ENCODE measurements at regions not wholly inside any gene's neighbourhood (a gene's known extent, or its start where the extent isn't known, plus 50 kb on each side); places are given as distances from the start of the nearest gene placed in this dataset.
"Not testable (repeated sequence)": the region's sequence is repeated elsewhere in the genome, so short reads cannot be mapped to it uniquely, and the experiment has no call there.

GRCh38 chr2:133867166-133867565 lies 298.9 kb upstream of the NCKAP5 start:
- no peaks in the 10 kb centered on the region for H3K4me1 Mint-ChIP-seq
- Histone ChIP-seq H3K27me3 (ENCODE audit: control insufficient read depth in 2 of 2, insufficient read depth in 2 of 2, low read length in 2 of 2) (no peaks in the 10 kb centered on the region), H3K4me3 (ENCODE audit: low read length) (no peak overlapping the region), H3K4me1 (ENCODE audit: control insufficient read depth in 2 of 2, insufficient read depth in 2 of 2, low read length in 2 of 2) (no peaks in the 10 kb centered on the region), H3K9me3 (ENCODE audit: control insufficient read depth in 2 of 3, low read length in 3 of 3) (no peaks in the 10 kb centered on the region), H3K36me3 (ENCODE audit: control insufficient read depth in 2 of 3, insufficient read depth in 3 of 3, low read length in 3 of 3) (no peaks in the 10 kb centered on the region), H3K27ac (ENCODE audit: low read depth, low read length) (no peak overlapping the region)
- intact Hi-C loops (cut with micrococcal nuclease) = no loop called here
- ChIA-PET POLR2A (no interaction called here), CTCF (no interaction called here)
- H3K36me3 Mint-ChIP-seq = no peaks in the 10 kb centered on the region
- ATAC-seq = no peak
- H3K9me3 Mint-ChIP-seq = peaks cover 0 to 6% (median 0%) of the 10 kb centered on the region in 11 donors
- no peak for DNase-seq
- H3K27ac Mint-ChIP-seq = no peak overlapping the region
- H3K27me3 Mint-ChIP-seq = peaks cover 0 to 51% (median 33%) of the 10 kb centered on the region in 5 donors
- no peak overlapping the region for H3K4me3 Mint-ChIP-seq

DNA sequence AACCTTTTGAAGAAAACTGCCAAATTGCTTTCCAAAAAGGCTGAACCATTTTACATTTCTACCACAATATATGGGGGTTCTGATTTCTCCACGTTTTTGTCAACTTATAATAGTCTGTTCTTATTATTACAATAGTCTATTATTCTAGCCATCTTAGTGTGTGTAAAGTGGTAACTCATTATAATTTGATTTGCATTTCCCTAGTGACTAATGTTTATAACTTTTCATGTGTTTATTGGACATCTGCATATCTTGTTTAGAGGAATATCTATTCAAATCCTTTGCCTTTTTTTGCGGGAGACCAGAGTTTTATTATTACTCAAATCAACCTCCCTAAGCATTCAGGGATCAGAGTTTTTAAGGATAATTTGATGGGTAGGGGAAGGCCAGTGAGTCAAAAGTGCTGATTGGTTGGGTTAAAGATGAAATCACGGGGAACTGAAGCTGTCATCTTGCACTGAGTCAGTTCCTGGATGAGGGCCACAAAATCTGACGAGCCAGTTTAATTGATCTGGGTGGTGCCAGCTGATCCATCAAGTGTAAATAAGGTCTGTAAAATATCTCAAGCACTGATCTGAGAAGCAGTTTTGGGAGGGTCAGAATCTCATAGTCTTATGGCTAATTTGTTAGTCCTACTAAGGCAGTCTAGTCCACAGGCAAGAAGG lies 303.4 kb upstream of the NCKAP5 start:
- ChIA-PET POLR2A (no interaction called here), CTCF (no interaction called here)
- Mint-ChIP-seq H3K27ac (no peak overlapping the region), H3K4me1 (no peaks in the 10 kb centered on the region), H3K27me3 (peaks cover 14 to 40% (median 33%) of the 10 kb centered on the region in 5 donors), H3K9me3 (peaks cover 0 to 6% (median 0%) of the 10 kb centered on the region in 11 donors), H3K4me3 (no peak overlapping the region), H3K36me3 (no peaks in the 10 kb centered on the region)
- Histone ChIP-seq H3K36me3 (ENCODE audit: control insufficient read depth in 2 of 3, insufficient read depth in 3 of 3, low read length in 3 of 3) (no peaks in the 10 kb centered on the region), H3K9me3 (ENCODE audit: control insufficient read depth in 2 of 3, low read length in 3 of 3) (no peaks in the 10 kb centered on the region), H3K4me1 (ENCODE audit: control insufficient read depth in 2 of 2, insufficient read depth in 2 of 2, low read length in 2 of 2) (no peaks in the 10 kb centered on the region), H3K27me3 (ENCODE audit: control insufficient read depth in 2 of 2, insufficient read depth in 2 of 2, low read length in 2 of 2) (peaks cover 0 to 3% of the 10 kb centered on the region in 2 donors), H3K4me3 (ENCODE audit: low read length) (no peak overlapping the region), H3K27ac (ENCODE audit: low read depth, low read length) (no peak overlapping the region)
- DNase-seq = no peak
- no peak for ATAC-seq
- intact Hi-C loops (cut with micrococcal nuclease) = no loop called here

GRCh38 chr2:133878326-133878725 lies 310.1 kb upstream of the NCKAP5 start:
- H3K27me3 ChIP-seq (ENCODE audit: control insufficient read depth in 2 of 2, insufficient read depth in 2 of 2, low read length in 2 of 2) = peaks cover 0 to 3% of the 10 kb centered on the region in 2 donors
- Mint-ChIP-seq H3K27ac (no peak overlapping the region), H3K4me3 (no peak overlapping the region), H3K36me3 (peaks cover 0 to 3% (median 0%) of the 10 kb centered on the region in 5 donors), H3K4me1 (no peaks in the 10 kb centered on the region), H3K9me3 (peaks cover 0 to 5% (median 0%) of the 10 kb centered on the region in 11 donors), H3K27me3 (peaks cover 19 to 45% (median 30%) of the 10 kb centered on the region in 5 donors)
- ChIA-PET CTCF (no interaction called here), POLR2A (no interaction called here)
- H3K27ac ChIP-seq (ENCODE audit: low read depth, low read length) = no peak overlapping the region
- H3K4me1 ChIP-seq (ENCODE audit: control insufficient read depth in 2 of 2, insufficient read depth in 2 of 2, low read length in 2 of 2) = no peaks in the 10 kb centered on the region
- no peak for ATAC-seq
- no peak overlapping the region for H3K4me3 ChIP-seq (ENCODE audit: low read length)
- intact Hi-C loops (cut with micrococcal nuclease) = no loop called here
- no peaks in the 10 kb centered on the region for H3K9me3 ChIP-seq (ENCODE audit: control insufficient read depth in 2 of 3, low read length in 3 of 3)
- no peak for DNase-seq
- H3K36me3 ChIP-seq (ENCODE audit: control insufficient read depth in 2 of 3, insufficient read depth in 3 of 3, low read length in 3 of 3) = no peaks in the 10 kb centered on the region

GRCh38 chr2:133879703-133880102 lies 311.4 kb upstream of the NCKAP5 start:
- no peak overlapping the region for H3K4me3 Mint-ChIP-seq
- Histone ChIP-seq H3K4me3 (ENCODE audit: low read length) (no peak overlapping the region), H3K4me1 (ENCODE audit: control insufficient read depth in 2 of 2, insufficient read depth in 2 of 2, low read length in 2 of 2) (no peaks in the 10 kb centered on the region), H3K27ac (ENCODE audit: low read depth, low read length) (no peak overlapping the region), H3K9me3 (ENCODE audit: control insufficient read depth in 2 of 3, low read length in 3 of 3) (no peaks in the 10 kb centered on the region), H3K36me3 (ENCODE audit: control insufficient read depth in 2 of 3, insufficient read depth in 3 of 3, low read length in 3 of 3) (no peaks in the 10 kb centered on the region), H3K27me3 (ENCODE audit: control insufficient read depth in 2 of 2, insufficient read depth in 2 of 2, low read length in 2 of 2) (peaks cover 0 to 3% of the 10 kb centered on the region in 2 donors)
- DNase-seq (no peak), ATAC-seq (no peak)
- peaks cover 0 to 5% (median 0%) of the 10 kb centered on the region in 11 donors for H3K9me3 Mint-ChIP-seq
- H3K27ac Mint-ChIP-seq = no peak overlapping the region
- no peaks in the 10 kb centered on the region for H3K4me1 Mint-ChIP-seq
- ChIA-PET POLR2A (no interaction called here), CTCF (no interaction called here)
- intact Hi-C loops (cut with micrococcal nuclease) = no loop called here
- H3K27me3 Mint-ChIP-seq = peaks cover 17 to 45% (median 31%) of the 10 kb centered on the region in 5 donors
- peaks cover 0 to 3% (median 0%) of the 10 kb centered on the region in 5 donors for H3K36me3 Mint-ChIP-seq

DNA sequence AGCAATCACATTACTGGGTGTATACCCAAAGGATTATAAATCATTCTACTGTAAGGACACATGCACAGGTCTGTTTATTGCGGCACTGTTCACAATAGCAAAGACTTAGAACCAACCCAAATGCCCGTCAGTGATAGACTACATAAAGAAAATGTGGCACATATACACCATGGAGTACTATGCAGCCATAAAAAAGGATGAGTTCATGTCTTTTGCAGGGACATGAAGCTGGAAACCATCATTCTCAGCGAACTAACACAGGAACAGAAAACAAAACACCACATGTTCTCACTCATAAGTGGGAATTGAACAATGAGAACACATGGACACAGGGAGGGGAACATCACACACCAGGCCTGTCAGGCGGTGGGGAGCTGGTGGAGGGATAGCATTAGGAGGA lies 313.9 kb upstream of the NCKAP5 start:
- ATAC-seq; H3K4me3 ChIP-seq (ENCODE audit: low read length); H3K4me3 Mint-ChIP-seq; H3K27ac Mint-ChIP-seq; CTCF ChIA-PET; H3K9me3 Mint-ChIP-seq; H3K36me3 ChIP-seq (ENCODE audit: control insufficient read depth in 2 of 3, insufficient read depth in 3 of 3, low read length in 3 of 3); H3K4me1 Mint-ChIP-seq; POLR2A ChIA-PET; H3K27ac ChIP-seq (ENCODE audit: low read depth, low read length); H3K36me3 Mint-ChIP-seq; DNase-seq; intact Hi-C loops (cut with micrococcal nuclease); H3K9me3 ChIP-seq (ENCODE audit: control insufficient read depth in 2 of 3, low read length in 3 of 3); H3K27me3 ChIP-seq (ENCODE audit: control insufficient read depth in 2 of 2, insufficient read depth in 2 of 2, low read length in 2 of 2); H3K4me1 ChIP-seq (ENCODE audit: control insufficient read depth in 2 of 2, insufficient read depth in 2 of 2, low read length in 2 of 2): not testable (repeated sequence)
- H3K27me3 Mint-ChIP-seq = peaks cover 6 to 25% (median 22%) of the 10 kb centered on the region in 5 donors

- no peak overlapping the region for H3K4me3 ChIP-seq (ENCODE audit: low read length)
- H3K4me3 Mint-ChIP-seq = no peak overlapping the region
- ChIA-PET POLR2A (no interaction called here), CTCF (interaction anchor here (0.7 to 1.0 kb wide), 2 partner anchors 317 to 527 kb away, joined by 3 read pairs; no protein-coding TSS in a partner anchor)
- H3K4me1 ChIP-seq (ENCODE audit: control insufficient read depth in 2 of 2, insufficient read depth in 2 of 2, low read length in 2 of 2) = no peaks in the 10 kb centered on the region
- no peak overlapping the region for H3K27ac Mint-ChIP-seq
- no peaks in the 10 kb centered on the region for H3K9me3 ChIP-seq (ENCODE audit: control insufficient read depth in 2 of 3, low read length in 3 of 3)
- H3K36me3 Mint-ChIP-seq = peaks cover 0 to 3% (median 0%) of the 10 kb centered on the region in 5 donors
- DNase-seq (no peak), ATAC-seq (no peak)
- intact Hi-C loops (cut with micrococcal nuclease) = loop anchor here (2.0 to 5.0 kb wide), 3 partner anchors 232 to 1014 kb away; no protein-coding TSS in a partner anchor
- H3K27me3 Mint-ChIP-seq = peaks cover 6 to 22% (median 19%) of the 10 kb centered on the region in 5 donors
- H3K27ac ChIP-seq (ENCODE audit: low read depth, low read length) = no peak overlapping the region
- no peaks in the 10 kb centered on the region for H3K36me3 ChIP-seq (ENCODE audit: control insufficient read depth in 2 of 3, insufficient read depth in 3 of 3, low read length in 3 of 3)
- H3K27me3 ChIP-seq (ENCODE audit: control insufficient read depth in 2 of 2, insufficient read depth in 2 of 2, low read length in 2 of 2) = no peaks in the 10 kb centered on the region
- peaks cover 0 to 5% (median 0%) of the 10 kb centered on the region in 11 donors for H3K9me3 Mint-ChIP-seq
- H3K4me1 Mint-ChIP-seq = peaks cover 0 to 2% (median 0%) of the 10 kb centered on the region in 7 donors
Observed at GRCh38 chr2:133884739-133885381, 316.6 kb upstream of the NCKAP5 start.
